ENCODE measurements at regions not wholly inside any gene's neighbourhood (a gene's known extent, or its start where the extent isn't known, plus 50 kb on each side); places are given as distances from the start of the nearest gene placed in this dataset.
A peak's percentile ranks its signal among the peaks of the same experiment; 100 is the strongest.
"Not testable (repeated sequence)": the region's sequence is repeated elsewhere in the genome, so short reads cannot be mapped to it uniquely, and the experiment has no call there.

GRCh38 chr5:71771191-71771590, 52.1 kb downstream of the CARTPT start:
- DNase-seq: no peak

GRCh38 chr5:71778678-71779276, 59.7 kb downstream of the CARTPT start:
- DNase-seq: no peak

- no peak for DNase-seq
Measured at GRCh38 chr5:71780597-71780996, 61.5 kb downstream of the CARTPT start.

GRCh38 chr5:71782393-71782770, 63.3 kb downstream of the CARTPT start:
- no peak for DNase-seq

GRCh38 chr5:71782771-71783770, 64.0 kb downstream of the CARTPT start:
- peak; percentile 61 for DNase-seq

GRCh38 chr5:71783891-71784290, 64.8 kb downstream of the CARTPT start:
- DNase-seq: no peak

- DNase-seq: no peak
Measured at GRCh38 chr5:71786337-71787055, 67.4 kb downstream of the CARTPT start.

GRCh38 chr5:71788794-71789193, 69.7 kb downstream of the CARTPT start:
- DNase-seq: no peak

GRCh38 chr5:71789746-71790145, 70.7 kb downstream of the CARTPT start:
- no peak for DNase-seq

GRCh38 chr5:71790433-71790832, 71.4 kb downstream of the CARTPT start:
- no peak for DNase-seq

GRCh38 chr5:71792041-71792440, 73.0 kb downstream of the CARTPT start:
- not testable (repeated sequence) for DNase-seq

GRCh38 chr5:71794061-71794695, 75.1 kb downstream of the CARTPT start:
- no peak for DNase-seq

GRCh38 chr5:71802673-71803072, 83.6 kb downstream of the CARTPT start:
- DNase-seq: no peak

- DNase-seq: no peak
Measured at GRCh38 chr5:71806711-71807110, 87.6 kb downstream of the CARTPT start.

GRCh38 chr5:71807909-71808308, 88.8 kb downstream of the CARTPT start:
- DNase-seq: no peak

GRCh38 chr5:71809446-71809845, 90.4 kb downstream of the CARTPT start:
- no peak for DNase-seq

- DNase-seq: no peak
Measured at GRCh38 chr5:71810023-71810422, 90.9 kb downstream of the CARTPT start.

- no peak for DNase-seq
Measured at GRCh38 chr5:71810471-71811195, 91.6 kb downstream of the CARTPT start.

GRCh38 chr5:71811779-71812178, 92.7 kb downstream of the CARTPT start:
- DNase-seq: no peak

- DNase-seq: no peak
Measured at GRCh38 chr5:71816307-71816706, 97.2 kb downstream of the CARTPT start.

GRCh38 chr5:71817891-71818290, 98.8 kb downstream of the CARTPT start:
- no peak for DNase-seq

- no peak for DNase-seq
Measured at GRCh38 chr5:71821029-71821428, 102.0 kb downstream of the CARTPT start.

All from kidney glomerular epithelial cell (primary cell).